BJ (cell line): ENCODE measurements at regions not wholly inside any gene's neighbourhood (a gene's known extent, or its start where the extent isn't known, plus 50 kb on each side); places are given as distances from the start of the nearest gene placed in this dataset.

ENCODE experiments used
- CTCF ChIA-PET: fragments of 350-600 bp; formaldehyde crosslinking; extraction: SDS; loops from one replicate; lab custom pipeline; 2021; ENCODE audit warnings: antibody characterized with exemption, inconsistent platforms; lab: Yijun Ruan, JAX
- POLR2A ChIA-PET: fragments of 300-600 bp; sonication (Branson Sonifier 250); formaldehyde crosslinking; extraction: SDS; loops from one replicate; lab custom pipeline; 2021; ENCODE audit warnings: antibody characterized with exemption; lab: Charles Lee
- DNase-seq: peaks from one replicate; pipeline ENCODE4 v3.0.0-alpha.2; 2011; ENCODE audit warnings: low read depth
- H3K27me3 ChIP-seq: 2 replicates; pipeline ENCODE4 v1.6.0; 2011; ENCODE audit warnings: low read length; ENCODE audit not compliant: control insufficient read depth, insufficient read depth
- H3K36me3 ChIP-seq: 2 replicates; pipeline ENCODE4 v1.5.1; 2011; ENCODE audit warnings: low read length; ENCODE audit not compliant: control insufficient read depth, insufficient read depth
- H3K4me3 ChIP-seq: 2 replicates; pipeline ENCODE4 v1.5.1; 2011; ENCODE audit warnings: low read depth, mild to moderate bottlenecking, control low read depth, low read length
- TF ChIP-seq, protein P1 (sequence below): IDR thresholded peaks from 2 replicates; pipeline ENCODE4 v1.5.1; 2011; ENCODE audit warnings: low read depth, mild to moderate bottlenecking, control low read depth, inconsistent platforms, low read length, moderate library complexity; ENCODE audit not compliant: insufficient read depth

DNA sequence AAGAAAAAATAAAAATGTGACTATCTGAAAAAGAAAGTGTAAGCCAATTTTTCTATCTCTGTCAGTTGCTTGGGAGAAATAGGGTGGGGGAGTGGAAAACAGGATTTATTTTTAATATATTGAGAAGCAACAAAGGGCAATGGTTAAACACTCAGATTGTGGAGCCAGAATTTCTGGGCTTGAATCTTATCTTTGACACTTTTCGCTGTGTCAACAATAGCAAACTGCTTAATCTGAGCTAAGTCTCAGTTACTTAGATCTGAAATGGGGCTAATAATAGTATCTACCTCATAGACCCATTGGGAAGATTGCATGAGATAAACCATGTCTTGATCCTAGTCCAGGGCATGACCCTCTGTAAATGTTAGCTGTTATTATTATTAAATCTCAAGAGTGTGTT lies 468.1 kb downstream of the ADGRL2 start:
- H3K36me3 ChIP-seq: no peaks in the 10 kb centered on the region
- no peak for DNase-seq
- no peak overlapping the region for H3K4me3 ChIP-seq
- no peaks in the 10 kb centered on the region for H3K27me3 ChIP-seq
- TF ChIP-seq, protein P1, sequence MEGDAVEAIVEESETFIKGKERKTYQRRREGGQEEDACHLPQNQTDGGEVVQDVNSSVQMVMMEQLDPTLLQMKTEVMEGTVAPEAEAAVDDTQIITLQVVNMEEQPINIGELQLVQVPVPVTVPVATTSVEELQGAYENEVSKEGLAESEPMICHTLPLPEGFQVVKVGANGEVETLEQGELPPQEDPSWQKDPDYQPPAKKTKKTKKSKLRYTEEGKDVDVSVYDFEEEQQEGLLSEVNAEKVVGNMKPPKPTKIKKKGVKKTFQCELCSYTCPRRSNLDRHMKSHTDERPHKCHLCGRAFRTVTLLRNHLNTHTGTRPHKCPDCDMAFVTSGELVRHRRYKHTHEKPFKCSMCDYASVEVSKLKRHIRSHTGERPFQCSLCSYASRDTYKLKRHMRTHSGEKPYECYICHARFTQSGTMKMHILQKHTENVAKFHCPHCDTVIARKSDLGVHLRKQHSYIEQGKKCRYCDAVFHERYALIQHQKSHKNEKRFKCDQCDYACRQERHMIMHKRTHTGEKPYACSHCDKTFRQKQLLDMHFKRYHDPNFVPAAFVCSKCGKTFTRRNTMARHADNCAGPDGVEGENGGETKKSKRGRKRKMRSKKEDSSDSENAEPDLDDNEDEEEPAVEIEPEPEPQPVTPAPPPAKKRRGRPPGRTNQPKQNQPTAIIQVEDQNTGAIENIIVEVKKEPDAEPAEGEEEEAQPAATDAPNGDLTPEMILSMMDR: no peak
- CTCF ChIA-PET: no interaction called here
- POLR2A ChIA-PET: no interaction called here

DNA sequence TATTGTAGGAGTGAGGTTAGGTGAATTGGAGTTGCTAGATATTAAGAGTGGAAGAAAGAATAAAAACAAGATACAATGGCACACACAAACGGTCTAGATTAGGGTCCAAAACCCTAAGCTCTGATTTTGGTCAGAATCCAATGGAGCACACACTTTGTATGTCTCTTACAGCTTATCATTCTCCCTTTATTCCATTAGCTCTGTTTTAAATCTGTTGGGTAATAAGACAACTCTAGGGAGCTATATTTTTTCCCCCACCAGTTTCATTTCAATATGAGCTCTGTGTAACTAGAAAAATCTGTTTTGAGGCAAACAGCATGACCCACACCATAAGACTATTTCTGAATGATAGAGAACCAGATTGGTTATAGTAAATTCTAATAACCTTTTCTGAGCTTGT lies 465.6 kb downstream of the ADGRL2 start:
- Histone ChIP-seq H3K36me3 (no peaks in the 10 kb centered on the region), H3K27me3 (no peaks in the 10 kb centered on the region), H3K4me3 (no peak overlapping the region)
- TF ChIP-seq, protein P1: no peak
- no peak for DNase-seq
- ChIA-PET CTCF (interaction anchor here (0.7 kb wide), 1 partner anchor 687 kb away, joined by 3 read pairs; no protein-coding TSS in a partner anchor), POLR2A (no interaction called here)

DNA sequence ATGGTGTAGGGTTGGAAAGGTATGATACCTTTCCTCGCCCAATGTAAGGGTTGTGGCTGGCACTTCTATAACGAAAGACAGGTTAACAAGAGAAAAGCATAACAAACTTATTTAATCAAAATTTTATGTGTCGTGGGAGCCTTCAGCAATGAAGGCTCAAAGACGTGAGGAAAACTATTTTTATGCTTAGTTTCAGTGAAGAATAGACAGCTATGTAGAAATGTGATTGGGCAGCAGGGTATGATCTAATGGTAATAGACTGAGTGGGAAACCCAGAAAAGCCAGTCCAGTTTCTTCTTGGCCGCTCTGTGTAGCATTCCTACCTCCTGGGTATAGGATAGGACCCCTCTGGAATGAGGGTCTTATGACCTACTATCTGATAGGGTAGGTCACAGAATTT lies 464.7 kb downstream of the ADGRL2 start:
- no peak overlapping the region for H3K4me3 ChIP-seq

DNA sequence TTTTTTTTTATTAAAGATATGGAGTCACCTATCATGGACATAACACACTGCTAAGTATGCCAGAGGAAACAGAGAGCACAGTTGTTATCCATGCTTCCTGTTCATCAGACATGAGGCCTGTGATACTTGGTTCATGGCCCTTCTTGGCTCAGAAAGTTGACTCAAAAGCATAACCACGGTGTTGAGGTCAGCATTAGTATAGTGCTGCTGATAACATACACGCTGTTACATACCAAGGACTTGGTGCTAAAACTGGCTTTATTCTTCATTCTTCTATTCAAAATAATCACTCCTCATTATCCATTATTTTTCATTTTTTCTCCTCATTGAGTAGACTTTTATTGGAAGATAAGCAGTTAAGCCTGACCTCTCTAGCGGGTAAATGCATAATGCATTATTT lies 464.1 kb downstream of the ADGRL2 start:
- DNase-seq: no peak
- CTCF ChIA-PET: interaction anchor here (0.6 kb wide), 1 partner anchor 23 kb away, joined by 3 read pairs; no protein-coding TSS in a partner anchor
- POLR2A ChIA-PET: no interaction called here

More for the DNA sequence above, 464.7 kb downstream of the ADGRL2 start:
- no peak for DNase-seq
- Histone ChIP-seq H3K27me3 (no peaks in the 10 kb centered on the region), H3K36me3 (no peaks in the 10 kb centered on the region)
- ChIA-PET CTCF (no interaction called here), POLR2A (no interaction called here)
- TF ChIP-seq, protein P1: no peak

DNA sequence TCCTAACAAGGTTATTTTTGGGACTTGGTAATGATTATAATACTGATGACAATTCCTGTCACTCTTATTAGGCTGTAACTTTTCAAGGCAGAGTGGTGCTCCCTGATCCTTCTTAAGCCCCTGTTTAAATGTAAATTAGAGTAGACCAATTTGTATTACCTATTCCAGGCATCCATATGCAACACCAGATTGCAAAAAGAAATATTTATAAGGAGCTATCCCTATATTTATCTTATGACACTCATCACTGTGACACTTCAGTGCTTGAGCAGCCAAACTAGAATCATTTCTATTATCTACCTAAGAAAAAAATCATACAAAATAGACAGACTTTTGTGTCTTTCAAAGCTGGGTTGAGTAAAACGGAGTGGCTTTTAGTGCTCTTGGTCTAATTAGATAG lies 462.7 kb downstream of the ADGRL2 start:
- Histone ChIP-seq H3K27me3 (no peaks in the 10 kb centered on the region), H3K36me3 (no peaks in the 10 kb centered on the region), H3K4me3 (no peak overlapping the region)
- DNase-seq: no peak
- ChIA-PET CTCF (no interaction called here), POLR2A (no interaction called here)
- TF ChIP-seq, protein P1: no peak

More for the DNA sequence above, 464.1 kb downstream of the ADGRL2 start:
- Histone ChIP-seq H3K4me3 (no peak overlapping the region), H3K27me3 (no peaks in the 10 kb centered on the region), H3K36me3 (no peaks in the 10 kb centered on the region)
- TF ChIP-seq, protein P1: no peak
